KMS-11 (cell line): ENCODE measurements at regions not wholly inside any gene's neighbourhood (a gene's known extent, or its start where the extent isn't known, plus 50 kb on each side); places are given as distances from the start of the nearest gene placed in this dataset.

Source experiments
- H2AFZ ChIP-seq: fragments of 200-600 bp; sonication (generic); 2 replicates; pipeline ENCODE4 v1.6.1; 2016; ENCODE audit warnings: antibody characterized with exemption, mixed run types, low read depth
- H3K27ac ChIP-seq: fragments of 200-600 bp; sonication (generic); 2 replicates; pipeline ENCODE4 v1.6.1; 2016; ENCODE audit warnings: mild to moderate bottlenecking, mixed run types
- H3K27me3 ChIP-seq: fragments of 200-600 bp; sonication (generic); 2 replicates; pipeline ENCODE4 v1.6.1; 2017; ENCODE audit warnings: mild to moderate bottlenecking, low read depth, mixed run types, moderate library complexity; ENCODE audit not compliant: insufficient read depth
- H3K36me3 ChIP-seq: fragments of 200-600 bp; sonication (generic); 2 replicates; pipeline ENCODE4 v1.6.1; 2017; ENCODE audit warnings: mild to moderate bottlenecking, mixed run types; ENCODE audit not compliant: insufficient read depth
- H3K4me1 ChIP-seq: fragments of 200-600 bp; sonication (generic); 2 replicates; pipeline ENCODE4 v1.6.1; 2016; ENCODE audit warnings: mild to moderate bottlenecking, low read depth, mixed run types; ENCODE audit not compliant: poor library complexity, severe bottlenecking
- H3K4me2 ChIP-seq: fragments of 200-600 bp; sonication (generic); 2 replicates; pipeline ENCODE4 v1.7.0; 2016; ENCODE audit warnings: mild to moderate bottlenecking, mixed run types
- H3K4me3 ChIP-seq: fragments of 200-600 bp; sonication (generic); IDR thresholded peaks from 2 replicates; pipeline ENCODE4 v1.6.1; 2017; ENCODE audit warnings: low read depth, low read length, mixed read lengths; ENCODE audit not compliant: insufficient read depth
- H3K79me2 ChIP-seq: fragments of 200-600 bp; sonication (generic); 2 replicates; pipeline ENCODE4 v1.6.1; 2016; ENCODE audit warnings: low read depth, mixed run types; ENCODE audit not compliant: insufficient read depth
- H3K9ac ChIP-seq: fragments of 200-600 bp; sonication (generic); 2 replicates; pipeline ENCODE4 v1.6.1; 2016; ENCODE audit warnings: mild to moderate bottlenecking, mixed run types
- H4K20me1 ChIP-seq: fragments of 200-600 bp; sonication (generic); 2 replicates; pipeline ENCODE4 v1.6.1; 2016; ENCODE audit warnings: mild to moderate bottlenecking, mixed run types; ENCODE audit not compliant: insufficient read depth
- CTCF ChIP-seq: fragments of 200-600 bp; sonication (generic); conservative IDR thresholded peaks from 2 replicates; pipeline ENCODE4 v1.6.1; 2017; ENCODE audit warnings: low read depth, mild to moderate bottlenecking, antibody characterized with exemption, low read length, moderate library complexity, mixed read lengths

GRCh38 chr16:82323171-82323570 is 153.1 kb upstream of the MPHOSPH6 start:
- TF ChIP-seq CTCF = no peak
- H4K20me1 ChIP-seq = no peaks in the 10 kb centered on the region
- H3K4me3 ChIP-seq = no peak overlapping the region
- no peaks in the 10 kb centered on the region for H3K79me2 ChIP-seq
- no peaks in the 10 kb centered on the region for H3K4me1 ChIP-seq
- no peak overlapping the region for H2AFZ ChIP-seq
- H3K27me3 ChIP-seq = no peaks in the 10 kb centered on the region
- no peak overlapping the region for H3K27ac ChIP-seq
- no peaks in the 10 kb centered on the region for H3K36me3 ChIP-seq
- H3K4me2 ChIP-seq = no peak overlapping the region
- H3K9ac ChIP-seq = no peak overlapping the region

GRCh38 chr16:82322177-82322576 is 152.2 kb upstream of the MPHOSPH6 start:
- Histone ChIP-seq H3K79me2 (no peaks in the 10 kb centered on the region), H3K4me3 (no peak overlapping the region), H3K9ac (no peak overlapping the region), H3K4me1 (no peaks in the 10 kb centered on the region), H4K20me1 (no peaks in the 10 kb centered on the region), H3K4me2 (no peak overlapping the region), H3K27ac (no peak overlapping the region), H2AFZ (no peak overlapping the region), H3K27me3 (no peaks in the 10 kb centered on the region), H3K36me3 (no peaks in the 10 kb centered on the region)
- no peak for TF ChIP-seq CTCF

GRCh38 chr16:82319038-82319437 is 149.0 kb upstream of the MPHOSPH6 start:
- Histone ChIP-seq H3K27ac (no peak overlapping the region), H3K4me1 (no peaks in the 10 kb centered on the region), H4K20me1 (no peaks in the 10 kb centered on the region), H3K27me3 (no peaks in the 10 kb centered on the region), H3K4me2 (no peak overlapping the region), H3K4me3 (no peak overlapping the region), H3K36me3 (no peaks in the 10 kb centered on the region), H3K9ac (no peak overlapping the region), H3K79me2 (no peaks in the 10 kb centered on the region), H2AFZ (no peak overlapping the region)
- TF ChIP-seq CTCF = no peak

GRCh38 chr16:82317411-82318167 is 147.6 kb upstream of the MPHOSPH6 start:
- Histone ChIP-seq H3K79me2 (no peaks in the 10 kb centered on the region), H3K4me3 (no peak overlapping the region), H3K27me3 (no peaks in the 10 kb centered on the region), H3K4me2 (no peak overlapping the region), H2AFZ (no peak overlapping the region), H3K4me1 (no peaks in the 10 kb centered on the region), H3K9ac (no peak overlapping the region), H4K20me1 (no peaks in the 10 kb centered on the region), H3K27ac (no peak overlapping the region), H3K36me3 (no peaks in the 10 kb centered on the region)
- TF ChIP-seq CTCF = no peak
